Right hindlimb (tissue), 1 donor: ENCODE measurements at regions not wholly inside any gene's neighbourhood (a gene's known extent, or its start where the extent isn't known, plus 50 kb on each side); places are given as distances from the start of the nearest gene placed in this dataset.
A peak's percentile ranks its signal among the peaks of the same experiment; 100 is the strongest.

Experiments
- DNase-seq: peaks from one replicate; pipeline ENCODE4 v3.0.0-alpha.2; 2018

GRCh38 chr2:220002699-220003098 lies 375.3 kb downstream of the SLC4A3 start:
- no peak for DNase-seq

GRCh38 chr2:220005362-220005761 lies 377.9 kb downstream of the SLC4A3 start:
- DNase-seq: no peak

GRCh38 chr2:220006152-220006621 lies 378.8 kb downstream of the SLC4A3 start:
- no peak for DNase-seq

GRCh38 chr2:220011859-220012258 lies 384.4 kb downstream of the SLC4A3 start:
- DNase-seq: no peak

- DNase-seq: no peak
These were observed 387.5 kb downstream of the SLC4A3 start for GRCh38 chr2:220014961-220015360.

- no peak for DNase-seq
These were observed 388.1 kb downstream of the SLC4A3 start for GRCh38 chr2:220015576-220015975.

GRCh38 chr2:220025207-220025606 lies 397.8 kb downstream of the SLC4A3 start:
- DNase-seq: no peak

- DNase-seq: no peak
These were observed 401.6 kb downstream of the SLC4A3 start for GRCh38 chr2:220029013-220029412.

- no peak for DNase-seq
These were observed 406.1 kb downstream of the SLC4A3 start for GRCh38 chr2:220033546-220033945.

- DNase-seq: peak; percentile 35
These were observed 407.1 kb downstream of the SLC4A3 start for GRCh38 chr2:220034426-220035130.

GRCh38 chr2:220036431-220036830 lies 409.0 kb downstream of the SLC4A3 start:
- no peak for DNase-seq

GRCh38 chr2:220040346-220040745 lies 412.9 kb downstream of the SLC4A3 start:
- DNase-seq: peak; percentile 34

GRCh38 chr2:220041447-220041846 lies 414.0 kb downstream of the SLC4A3 start:
- no peak for DNase-seq

GRCh38 chr2:220043155-220043989 lies 415.9 kb downstream of the SLC4A3 start:
- no peak for DNase-seq

- no peak for DNase-seq
These were observed 416.5 kb downstream of the SLC4A3 start for GRCh38 chr2:220043990-220044335.

GRCh38 chr2:220044383-220044782 lies 417.0 kb downstream of the SLC4A3 start:
- DNase-seq: no peak

- no peak for DNase-seq
These were observed 419.1 kb downstream of the SLC4A3 start for GRCh38 chr2:220046507-220046906.

GRCh38 chr2:220051716-220052115 lies 424.3 kb downstream of the SLC4A3 start:
- no peak for DNase-seq

- DNase-seq: no peak
These were observed 426.5 kb downstream of the SLC4A3 start for GRCh38 chr2:220053919-220054318.

- no peak for DNase-seq
These were observed 430.0 kb downstream of the SLC4A3 start for GRCh38 chr2:220057391-220057790.

GRCh38 chr2:220057916-220058315 lies 430.5 kb downstream of the SLC4A3 start:
- DNase-seq: no peak

GRCh38 chr2:220064111-220065030 lies 436.9 kb downstream of the SLC4A3 start:
- DNase-seq: no peak

GRCh38 chr2:220065581-220065980 lies 438.2 kb downstream of the SLC4A3 start:
- DNase-seq: no peak
